ENCODE measurements at regions not wholly inside any gene's neighbourhood (a gene's known extent, or its start where the extent isn't known, plus 50 kb on each side); places are given as distances from the start of the nearest gene placed in this dataset.
A peak's percentile ranks its signal among the peaks of the same experiment; 100 is the strongest.
"Not testable (repeated sequence)": the region's sequence is repeated elsewhere in the genome, so short reads cannot be mapped to it uniquely, and the experiment has no call there.

- no peaks in the 10 kb centered on the region for H3K27me3 ChIP-seq
- H3K4me3 ChIP-seq: no peak overlapping the region
- H3K36me3 ChIP-seq: no peaks in the 10 kb centered on the region
- WGBS, 2 donors: 81 to 93% methylated on average over 5 of the region's 5 CpGs
- DNase-seq (no peak), ATAC-seq (ENCODE audit: low FRiP score in 2 of 2) (no peak)
- H3K27ac ChIP-seq: no peak overlapping the region
- no peaks in the 10 kb centered on the region for H3K9me3 ChIP-seq
- TF ChIP-seq POLR2A (IDR thresholded peaks at IDR 0.05) (no peak), EP300 (IDR thresholded peaks at IDR 0.05) (no peak), POLR2AphosphoS5 (IDR thresholded peaks at IDR 0.05) (no peak), CTCF (IDR thresholded peaks at IDR 0.05) (no peak)
- no peaks in the 10 kb centered on the region for H3K4me1 ChIP-seq
Observed at GRCh38 chr1:192903142-192903541, 94.3 kb downstream of the RGS2 start.

GRCh38 chr1:192904438-192904895 lies 95.6 kb downstream of the RGS2 start:
- no peak for TF ChIP-seq POLR2AphosphoS5 (IDR thresholded peaks at IDR 0.05)
- TF ChIP-seq EP300 (IDR thresholded peaks at IDR 0.05): peak in 1 of 4 donors; percentile 45
- DNase-seq: no peak
- no peaks in the 10 kb centered on the region for H3K36me3 ChIP-seq
- peak in 1 of 2 donors; percentile 84 for ATAC-seq (ENCODE audit: low FRiP score in 2 of 2)
- H3K4me1 ChIP-seq: no peaks in the 10 kb centered on the region
- no peak overlapping the region for H3K27ac ChIP-seq
- WGBS, 2 donors: 42 to 43% methylated on average over 7 of the region's 7 CpGs
- no peaks in the 10 kb centered on the region for H3K27me3 ChIP-seq
- H3K9me3 ChIP-seq: no peaks in the 10 kb centered on the region
- H3K4me3 ChIP-seq: no peak overlapping the region

GRCh38 chr1:192905049-192905448 lies 96.2 kb downstream of the RGS2 start:
- no peak overlapping the region for H3K4me3 ChIP-seq
- no peaks in the 10 kb centered on the region for H3K36me3 ChIP-seq
- H3K9me3 ChIP-seq: no peaks in the 10 kb centered on the region
- ATAC-seq (ENCODE audit: low FRiP score in 2 of 2): peak in 1 of 2 donors; percentile 75
- DNase-seq: no peak
- TF ChIP-seq POLR2A (IDR thresholded peaks at IDR 0.05) (no peak), EP300 (IDR thresholded peaks at IDR 0.05) (no peak), POLR2AphosphoS5 (IDR thresholded peaks at IDR 0.05) (no peak), CTCF (IDR thresholded peaks at IDR 0.05) (no peak)
- H3K27me3 ChIP-seq: no peaks in the 10 kb centered on the region
- H3K27ac ChIP-seq: no peak overlapping the region
- no peaks in the 10 kb centered on the region for H3K4me1 ChIP-seq

- no peaks in the 10 kb centered on the region for H3K9me3 ChIP-seq
- no peaks in the 10 kb centered on the region for H3K27me3 ChIP-seq
- no peak overlapping the region for H3K4me3 ChIP-seq
- H3K4me1 ChIP-seq: no peaks in the 10 kb centered on the region
- H3K36me3 ChIP-seq: no peaks in the 10 kb centered on the region
- DNase-seq (no peak), ATAC-seq (ENCODE audit: low FRiP score in 2 of 2) (no peak)
- 73 to 76% methylated on average over 3 of the region's 3 CpGs for WGBS, 2 donors
- TF ChIP-seq CTCF (IDR thresholded peaks at IDR 0.05) (no peak), POLR2AphosphoS5 (IDR thresholded peaks at IDR 0.05) (no peak), EP300 (IDR thresholded peaks at IDR 0.05) (no peak), POLR2A (IDR thresholded peaks at IDR 0.05) (no peak)
- no peak overlapping the region for H3K27ac ChIP-seq
Observed at GRCh38 chr1:192906334-192906733, 97.5 kb downstream of the RGS2 start.

GRCh38 chr1:192907545-192908243 lies 98.9 kb downstream of the RGS2 start:
- H3K4me3 ChIP-seq: no peak overlapping the region
- ATAC-seq (ENCODE audit: low FRiP score in 2 of 2) (peak in 1 of 2 donors; percentile 38), DNase-seq (peak in 1 of 2 donors; percentile 56)
- H3K9me3 ChIP-seq: no peaks in the 10 kb centered on the region
- TF ChIP-seq CTCF (IDR thresholded peaks at IDR 0.05) (no peak), POLR2AphosphoS5 (IDR thresholded peaks at IDR 0.05) (peak in 1 of 2 donors; percentile 4), EP300 (IDR thresholded peaks at IDR 0.05) (peak in 1 of 4 donors; percentile 29)
- H3K27ac ChIP-seq: no peak overlapping the region
- no peaks in the 10 kb centered on the region for H3K4me1 ChIP-seq
- 77 to 92% methylated on average over 2 of the region's 2 CpGs for WGBS, 2 donors
- no peaks in the 10 kb centered on the region for H3K36me3 ChIP-seq
- H3K27me3 ChIP-seq: no peaks in the 10 kb centered on the region

- H3K27me3 ChIP-seq; H3K4me3 ChIP-seq; H3K27ac ChIP-seq; DNase-seq; H3K9me3 ChIP-seq; H3K36me3 ChIP-seq; H3K4me1 ChIP-seq; ATAC-seq (ENCODE audit: low FRiP score in 2 of 2): not testable (repeated sequence)
- 95% methylated on average over 18 of the region's 18 CpGs for WGBS, 2 donors
Observed at GRCh38 chr1:192911896-192912656, 103.2 kb downstream of the RGS2 start.

All from upper lobe of left lung (tissue), 6 donors.